Panc1 (cell line): ENCODE measurements at regions not wholly inside any gene's neighbourhood (a gene's known extent, or its start where the extent isn't known, plus 50 kb on each side); places are given as distances from the start of the nearest gene placed in this dataset.
"Not testable (repeated sequence)": the region's sequence is repeated elsewhere in the genome, so short reads cannot be mapped to it uniquely, and the experiment has no call there.

Source experiments
- ATAC-seq: fragments of 200-7000 bp; cut with Tn5 transposase; 2 replicates; pipeline ENCODE4 v1.9.1; 2020; ENCODE audit warnings: mild to moderate bottlenecking, moderate library complexity
- BruUV-seq: library from RNA; stranded (reverse); fragments of 400-500 nt; replicated peaks from 2 replicates; lab custom pipeline; 2021; lab: Mats Ljungman, UMichigan
- CTCF ChIA-PET: fragments of 300-600 bp; sonication (Branson Sonifier 250); formaldehyde crosslinking; loops from one replicate; lab custom pipeline; 2022; ENCODE audit warnings: antibody characterized with exemption; lab: Charles Lee
- POLR2A ChIA-PET: fragments of 300-600 bp; sonication (Branson Sonifier 250); formaldehyde crosslinking; loops from one replicate; lab custom pipeline; 2022; ENCODE audit warnings: antibody characterized with exemption; lab: Charles Lee
- DNase-seq: peaks from one replicate; pipeline ENCODE4 v3.0.0-alpha.2; 2010; ENCODE audit warnings: low read depth, low spot score
- H3K27ac ChIP-seq: 2 replicates; pipeline ENCODE4 v1.5.1; 2011; ENCODE audit warnings: mild to moderate bottlenecking, low read length, inconsistent platforms
- H3K27me3 ChIP-seq: fragments of 200-500 bp; sonication (Bioruptor generic); 2 replicates; pipeline ENCODE4 v1.6.0; 2014; ENCODE audit warnings: low read length, inconsistent platforms; ENCODE audit not compliant: control insufficient read depth, insufficient read depth
- H3K36me3 ChIP-seq: fragments of 200-500 bp; sonication (Bioruptor generic); 2 replicates; pipeline ENCODE4 v1.5.1; 2014; ENCODE audit warnings: inconsistent platforms, mild to moderate bottlenecking, low read length, moderate library complexity; ENCODE audit not compliant: control insufficient read depth, insufficient read depth
- H3K4me1 ChIP-seq: 2 replicates; pipeline ENCODE4 v1.5.1; 2011; ENCODE audit warnings: inconsistent platforms, mild to moderate bottlenecking, low read length, moderate library complexity; ENCODE audit not compliant: control insufficient read depth, insufficient read depth
- H3K4me3 ChIP-seq, 2 experiments: 2 replicates each; pipeline ENCODE4 v1.5.1; 2011 to 2012; ENCODE audit warnings: low read depth in 2 of 2, low read length in 2 of 2, mild to moderate bottlenecking in 2 of 2, inconsistent platforms in 1 of 2, moderate library complexity in 1 of 2
- H3K9me3 ChIP-seq: fragments of 200-500 bp; sonication (Bioruptor generic); 2 replicates; pipeline ENCODE4 v1.5.1; 2014; ENCODE audit warnings: low read depth, mild to moderate bottlenecking, inconsistent platforms, low read length, moderate library complexity; ENCODE audit not compliant: control insufficient read depth, insufficient read depth
- CTCF ChIP-seq: fragments of 450-650 bp; IDR thresholded peaks from 2 replicates; pipeline ENCODE4 v1.5.1; 2017; ENCODE audit warnings: mild to moderate bottlenecking
- POLR2AphosphoS5 ChIP-seq: IDR thresholded peaks from 2 replicates; pipeline ENCODE4 v1.6.1; 2012; ENCODE audit warnings: mild to moderate bottlenecking, low read depth, low read length, moderate library complexity
- REST ChIP-seq, 2 experiments: IDR thresholded peaks; 2 replicates each; pipeline ENCODE4 v1.6.1; 2011 to 2012; ENCODE audit warnings: low read depth in 2 of 2, control low read depth in 1 of 2, low read length in 1 of 2, mild to moderate bottlenecking in 1 of 2, moderate library complexity in 1 of 2; ENCODE audit not compliant: insufficient read depth in 1 of 2
- SIN3A ChIP-seq: IDR thresholded peaks from 2 replicates; pipeline ENCODE4 v1.6.1; 2012; ENCODE audit warnings: low read depth, mild to moderate bottlenecking, low read length, moderate library complexity, borderline replicate concordance; ENCODE audit not compliant: insufficient read depth
- TCF7L2 ChIP-seq: IDR thresholded peaks from 2 replicates; pipeline ENCODE4 v1.6.1; 2011; ENCODE audit warnings: mild to moderate bottlenecking, low read depth, low read length, inconsistent platforms
- in situ Hi-C: cut with HindIII; loops from 2 replicates; pipeline ENCODE4 v1.10.0; 2016; ENCODE audit warnings: low sequenced_read_pairs, low pct_unique_long_range_greater_than_20kb
- intact Hi-C: fragments of 100-400 bp; cut with micrococcal nuclease; formaldehyde crosslinking; loops from one replicate; pipeline ENCODE4 v1.10.0; 2022; ENCODE audit not compliant: unreplicated experiment

GRCh38 chr15:22240986-22241385 lies 160.7 kb downstream of the OR4M2 start:
- Histone ChIP-seq H3K27me3 (no peaks in the 10 kb centered on the region), H3K4me3 (no peak overlapping the region), H3K4me1 (no peaks in the 10 kb centered on the region), H3K27ac (no peak overlapping the region), H3K9me3 (no peaks in the 10 kb centered on the region), H3K36me3 (no peaks in the 10 kb centered on the region)
- POLR2A ChIA-PET: interaction anchor here (0.5 kb wide), 1 partner anchor 959 kb away, joined by 4 read pairs; no protein-coding TSS in a partner anchor
- CTCF ChIA-PET: no interaction called here
- ATAC-seq: no peak
- no peak for DNase-seq
- BruUV-seq: no TSS peak
- in situ Hi-C loops (no loop called here), intact Hi-C loops (no loop called here)
- TF ChIP-seq TCF7L2 (no peak), CTCF (no peak), SIN3A (no peak), REST (IDR thresholded peaks at IDR 0.05; ENCODE audit: insufficient read depth in 1 of 2, low read depth in 2 of 2, low read length in 1 of 2) (no peak), POLR2AphosphoS5 (no peak)

GRCh38 chr15:22241451-22241850 lies 161.1 kb downstream of the OR4M2 start:
- DNase-seq: no peak
- H3K4me1 ChIP-seq: no peaks in the 10 kb centered on the region
- ChIA-PET POLR2A (no interaction called here), CTCF (no interaction called here)
- H3K4me3 ChIP-seq: no peak overlapping the region
- H3K36me3 ChIP-seq: no peaks in the 10 kb centered on the region
- TF ChIP-seq TCF7L2: no peak
- TF ChIP-seq CTCF: no peak
- TF ChIP-seq POLR2AphosphoS5: no peak
- TF ChIP-seq REST (IDR thresholded peaks at IDR 0.05; ENCODE audit: insufficient read depth in 1 of 2, low read depth in 2 of 2, low read length in 1 of 2): no peak
- TF ChIP-seq SIN3A: no peak
- H3K27ac ChIP-seq: no peak overlapping the region
- no peak for ATAC-seq
- in situ Hi-C loops (no loop called here), intact Hi-C loops (no loop called here)
- no TSS peak for BruUV-seq
- no peaks in the 10 kb centered on the region for H3K27me3 ChIP-seq
- no peaks in the 10 kb centered on the region for H3K9me3 ChIP-seq

GRCh38 chr15:22242311-22242710 lies 162.0 kb downstream of the OR4M2 start:
- H3K4me1 ChIP-seq, DNase-seq, H3K27me3 ChIP-seq, ATAC-seq, H3K4me3 ChIP-seq, H3K9me3 ChIP-seq, BruUV-seq, H3K27ac ChIP-seq, CTCF ChIA-PET, H3K36me3 ChIP-seq, intact Hi-C loops, in situ Hi-C loops, POLR2A ChIA-PET: not testable (repeated sequence)
